GM12878 (cell line): ENCODE measurements at regions not wholly inside any gene's neighbourhood (a gene's known extent, or its start where the extent isn't known, plus 50 kb on each side); places are given as distances from the start of the nearest gene placed in this dataset.
A peak's percentile ranks its signal among the peaks of the same experiment; 100 is the strongest.

Experiments
- ATAC-seq: fragments of 200-7000 bp; cut with Tn5 transposase; 3 replicates; pipeline ENCODE4 v1.9.1; 2020; ENCODE audit warnings: mild to moderate bottlenecking, moderate library complexity
- BruUV-seq: library from RNA; stranded (reverse); fragments of 400-500 nt; replicated peaks from 2 replicates; lab custom pipeline; 2021; lab: Mats Ljungman, UMichigan
- CTCF ChIA-PET: fragments of 300-600 bp; sonication (Branson Sonifier 250); formaldehyde crosslinking; extraction: SDS; loops from one replicate; lab custom pipeline; 2021; ENCODE audit warnings: inconsistent platforms; lab: Yijun Ruan, JAX
- POLR2A ChIA-PET: fragments of 350-600 bp; formaldehyde crosslinking; extraction: SDS; loops from one replicate; lab custom pipeline; 2021; ENCODE audit warnings: inconsistent platforms; lab: Charles Lee
- RAD21 ChIA-PET: fragments of 300-600 bp; sonication (Branson Sonifier 250); formaldehyde crosslinking; loops from one replicate; lab custom pipeline; 2023; ENCODE audit warnings: antibody characterized with exemption; ENCODE audit not compliant: unreplicated experiment; lab: Charles Lee
- SMC1A ChIA-PET: fragments of 300-600 bp; sonication (Branson Sonifier 250); formaldehyde crosslinking; loops from one replicate; lab custom pipeline; 2023; ENCODE audit not compliant: unreplicated experiment, uncharacterized antibody; lab: Charles Lee
- DNase-seq: peaks from one replicate; pipeline ENCODE4 v3.0.0-alpha.2; 2011; ENCODE audit warnings: low read depth, low spot score
- FAIRE-seq: peaks from 3 replicates; lab custom pipeline; 2011; peaks lifted over from hg19 to GRCh38; lab: Jason Lieb, UNC
- H2AFZ ChIP-seq: 2 replicates; pipeline ENCODE4 v1.6.0; 2011; ENCODE audit warnings: low read depth, low read length, control low read depth; ENCODE audit not compliant: control insufficient read depth
- H3K27ac ChIP-seq: 2 replicates; pipeline ENCODE4 v1.5.1; 2011; ENCODE audit warnings: control low read depth; ENCODE audit not compliant: control insufficient read depth, insufficient read depth
- H3K27me3 ChIP-seq, 2 experiments: replicated peaks in 1 of 2; 2 replicates each; pipeline versions ENCODE4 v1.6.0 to v1.6.1; 2011; ENCODE audit warnings: low read length in 1 of 2; ENCODE audit not compliant: control insufficient read depth in 2 of 2, insufficient read depth in 2 of 2
- H3K36me3 ChIP-seq, 2 experiments: 2 replicates each; pipeline ENCODE4 v1.5.1; 2011; ENCODE audit warnings: low read length in 1 of 2; ENCODE audit not compliant: control insufficient read depth in 2 of 2, insufficient read depth in 2 of 2
- H3K4me1 ChIP-seq: 2 replicates; pipeline ENCODE4 v1.6.1; 2011; ENCODE audit warnings: mild to moderate bottlenecking, low read length, moderate library complexity, mixed read lengths; ENCODE audit not compliant: control insufficient read depth, insufficient read depth
- H3K4me2 ChIP-seq: 2 replicates; pipeline ENCODE4 v1.6.0; 2011; ENCODE audit warnings: control low read depth; ENCODE audit not compliant: control insufficient read depth, insufficient read depth
- H3K4me3 ChIP-seq: fragments of 200-600 bp; sonication (generic); 2 replicates; pipeline ENCODE4 v1.5.1; 2016
- H3K79me2 ChIP-seq: 2 replicates; pipeline ENCODE4 v1.6.0; 2011; ENCODE audit warnings: low read length; ENCODE audit not compliant: control insufficient read depth, insufficient read depth
- H3K9ac ChIP-seq: 2 replicates; pipeline ENCODE4 v1.8.0; 2011; ENCODE audit warnings: low read length, control low read depth, mixed read lengths; ENCODE audit not compliant: control insufficient read depth, insufficient read depth
- H3K9me3 ChIP-seq: replicated peaks from 3 replicates; pipeline ENCODE4 v1.5.1; 2011; ENCODE audit warnings: mild to moderate bottlenecking, low read length; ENCODE audit not compliant: control insufficient read depth, insufficient read depth
- H4K20me1 ChIP-seq: 2 replicates; pipeline ENCODE4 v1.6.0; 2011; ENCODE audit not compliant: control insufficient read depth, insufficient read depth
- BCL11A ChIP-seq: IDR thresholded peaks from 2 replicates; pipeline ENCODE4 v1.6.1; 2011; ENCODE audit warnings: low read depth, low read length
- CHD2 ChIP-seq: IDR thresholded peaks from 2 replicates; pipeline ENCODE4 v1.6.1; 2011; ENCODE audit warnings: low read depth, low read length, improper control_type of control experiment, borderline replicate concordance
- CREB1 ChIP-seq: IDR thresholded peaks from 2 replicates; pipeline ENCODE4 v1.6.1; 2012; ENCODE audit warnings: low read depth, mild to moderate bottlenecking, inconsistent platforms
- EGR1 ChIP-seq, 2 experiments: IDR thresholded peaks; 1 replicate in 1 of 2; 2 replicates in 1 of 2; pipeline ENCODE4 v1.6.1; 2011 to 2012; ENCODE audit warnings: low read depth in 2 of 2, low read length in 2 of 2, borderline replicate concordance in 1 of 2, mild to moderate bottlenecking in 1 of 2, moderate library complexity in 1 of 2
- IKZF1 ChIP-seq: fragments of 450-650 bp; conservative IDR thresholded peaks from 2 replicates; pipeline ENCODE4 v1.6.1; 2017; ENCODE audit warnings: antibody characterized with exemption, mild to moderate bottlenecking
- JUNB ChIP-seq: IDR thresholded peaks from 2 replicates; pipeline ENCODE4 v1.6.1; 2016; ENCODE audit warnings: antibody characterized with exemption, mild to moderate bottlenecking
- MLLT1 ChIP-seq: fragments of 450-650 bp; IDR thresholded peaks from 2 replicates; pipeline ENCODE4 v1.6.1; 2016; ENCODE audit warnings: mild to moderate bottlenecking
- MTA3 ChIP-seq: IDR thresholded peaks from 2 replicates; pipeline ENCODE4 v1.6.1; 2012; ENCODE audit warnings: low read length, inconsistent platforms, borderline replicate concordance
- USF1 ChIP-seq: IDR thresholded peaks from 2 replicates; pipeline ENCODE4 v1.6.1; 2011; ENCODE audit warnings: borderline replicate concordance, low read depth, mild to moderate bottlenecking, moderate library complexity, mixed read lengths, low read length; ENCODE audit not compliant: insufficient read depth; ENCODE audit errors: extremely low read length
- ZNF622 ChIP-seq: fragments of 450-650 bp; IDR thresholded peaks from 2 replicates; pipeline ENCODE4 v1.6.1; 2017; ENCODE audit warnings: mild to moderate bottlenecking, inconsistent platforms
- ZZZ3 ChIP-seq: IDR thresholded peaks from 2 replicates; pipeline ENCODE4 v1.6.1; 2011; ENCODE audit warnings: low read depth; ENCODE audit not compliant: control insufficient read depth, insufficient read length
- WGBS: methylation state at CpG from one replicate; pipeline ENCODE4 v1.1.6; 2016; ENCODE audit warnings: low lambda C conversion rate; ENCODE audit not compliant: insufficient replicate concordance, insufficient coverage; ENCODE audit errors: missing lambda C conversion rate; 5-methylcytosine and 5-hydroxymethylcytosine counted together
- in situ Hi-C: fragments of 300-500 bp; cut with MboI; formaldehyde crosslinking; loops from 9 replicates; pipeline ENCODE4 v1.14.3; 2018; ENCODE audit warnings: mixed read lengths
- intact Hi-C: fragments of 100-400 bp; cut with micrococcal nuclease; formaldehyde crosslinking; loops from one replicate; pipeline ENCODE4 v1.14.2; 2022; ENCODE audit not compliant: unreplicated experiment

GRCh38 chr13:22077764-22078163 is 406.9 kb downstream of the FGF9 start:
- H3K79me2 ChIP-seq = no peaks in the 10 kb centered on the region
- BruUV-seq = no TSS peak
- FAIRE-seq (no peak), DNase-seq (no peak), ATAC-seq (peak; percentile 15; the same call in 1 of the 3 replicates)
- in situ Hi-C loops (no loop called here), intact Hi-C loops (no loop called here)
- H3K36me3 ChIP-seq = no peaks in the 10 kb centered on the region
- H4K20me1 ChIP-seq = no peaks in the 10 kb centered on the region
- H3K27me3 ChIP-seq = no peaks in the 10 kb centered on the region
- no peaks in the 10 kb centered on the region for H3K9me3 ChIP-seq
- no peak overlapping the region for H3K4me2 ChIP-seq
- no peak overlapping the region for H2AFZ ChIP-seq
- H3K27ac ChIP-seq = no peak overlapping the region
- H3K9ac ChIP-seq = no peak overlapping the region
- ChIA-PET SMC1A (interaction anchor here (1.0 to 1.9 kb wide), 3 partner anchors 11 to 43 kb away, joined by 3 to 5 read pairs (median 4); no protein-coding TSS in a partner anchor), POLR2A (no interaction called here), RAD21 (no interaction called here), CTCF (no interaction called here)
- 0% methylated on average over 2 of the region's 2 CpGs for WGBS
- H3K4me1 ChIP-seq = peaks cover 11% of the 10 kb centered on the region; the same call in 1 of the 2 replicates
- TF ChIP-seq ZZZ3 (no peak), JUNB (peak; percentile 51), IKZF1 (no peak), ZNF622 (no peak)
- no peak overlapping the region for H3K4me3 ChIP-seq

GRCh38 chr13:22079961-22080360 is 409.1 kb downstream of the FGF9 start:
- H2AFZ ChIP-seq = no peak overlapping the region
- BruUV-seq = no TSS peak
- FAIRE-seq = no peak
- 63% methylated on average over 11 of the region's 11 CpGs for WGBS
- in situ Hi-C loops (no loop called here), intact Hi-C loops (no loop called here)
- ChIA-PET RAD21 (no interaction called here), SMC1A (no interaction called here), POLR2A (no interaction called here), CTCF (no interaction called here)
- no peaks in the 10 kb centered on the region for H3K79me2 ChIP-seq
- H3K4me1 ChIP-seq = no peaks in the 10 kb centered on the region
- H3K27me3 ChIP-seq = no peaks in the 10 kb centered on the region
- TF ChIP-seq EGR1 (IDR thresholded peaks at IDR 0.05; ENCODE audit: borderline replicate concordance in 1 of 2, low read depth in 2 of 2, low read length in 2 of 2) (no peak), CREB1 (no peak), BCL11A (no peak), CHD2 (no peak), MLLT1 (no peak), USF1 (no peak), MTA3 (no peak)
- H3K4me3 ChIP-seq = no peak overlapping the region
- no peak for DNase-seq
- H3K9me3 ChIP-seq = no peaks in the 10 kb centered on the region
- ATAC-seq = no peak
- no peaks in the 10 kb centered on the region for H3K36me3 ChIP-seq
- no peak overlapping the region for H3K9ac ChIP-seq
- H4K20me1 ChIP-seq = no peaks in the 10 kb centered on the region
- no peak overlapping the region for H3K27ac ChIP-seq
- no peak overlapping the region for H3K4me2 ChIP-seq
